ENCODE measurements at regions not wholly inside any gene's neighbourhood (a gene's known extent, or its start where the extent isn't known, plus 50 kb on each side); places are given as distances from the start of the nearest gene placed in this dataset.

- TF ChIP-seq, protein P1, sequence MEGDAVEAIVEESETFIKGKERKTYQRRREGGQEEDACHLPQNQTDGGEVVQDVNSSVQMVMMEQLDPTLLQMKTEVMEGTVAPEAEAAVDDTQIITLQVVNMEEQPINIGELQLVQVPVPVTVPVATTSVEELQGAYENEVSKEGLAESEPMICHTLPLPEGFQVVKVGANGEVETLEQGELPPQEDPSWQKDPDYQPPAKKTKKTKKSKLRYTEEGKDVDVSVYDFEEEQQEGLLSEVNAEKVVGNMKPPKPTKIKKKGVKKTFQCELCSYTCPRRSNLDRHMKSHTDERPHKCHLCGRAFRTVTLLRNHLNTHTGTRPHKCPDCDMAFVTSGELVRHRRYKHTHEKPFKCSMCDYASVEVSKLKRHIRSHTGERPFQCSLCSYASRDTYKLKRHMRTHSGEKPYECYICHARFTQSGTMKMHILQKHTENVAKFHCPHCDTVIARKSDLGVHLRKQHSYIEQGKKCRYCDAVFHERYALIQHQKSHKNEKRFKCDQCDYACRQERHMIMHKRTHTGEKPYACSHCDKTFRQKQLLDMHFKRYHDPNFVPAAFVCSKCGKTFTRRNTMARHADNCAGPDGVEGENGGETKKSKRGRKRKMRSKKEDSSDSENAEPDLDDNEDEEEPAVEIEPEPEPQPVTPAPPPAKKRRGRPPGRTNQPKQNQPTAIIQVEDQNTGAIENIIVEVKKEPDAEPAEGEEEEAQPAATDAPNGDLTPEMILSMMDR (IDR thresholded peaks at IDR 0.05; ENCODE audit: low read depth, low read length, poor library complexity, severe bottlenecking), result no peak
- no peak for TF ChIP-seq EZH2phosphoT487 (IDR thresholded peaks at IDR 0.05; ENCODE audit: borderline replicate concordance, low read length)
These were observed 57.9 kb upstream of the ABHD2 start for GRCh38 chr15:89030311-89030710.

All from DOHH2 (cell line).